SK-N-SH (cell line): ENCODE measurements at regions not wholly inside any gene's neighbourhood (a gene's known extent, or its start where the extent isn't known, plus 50 kb on each side); places are given as distances from the start of the nearest gene placed in this dataset.

ENCODE experiments used
- CTCF ChIA-PET: fragments of 300-600, 350-600 bp; formaldehyde crosslinking; extraction: SDS; loops from one replicate; lab custom pipeline; 2021; lab: Yijun Ruan, JAX
- POLR2A ChIA-PET: fragments of 350-600 bp; sonication (Branson Sonifier 250); formaldehyde crosslinking; extraction: SDS; loops from one replicate; lab custom pipeline; 2020; ENCODE audit warnings: antibody characterized with exemption, inconsistent platforms; lab: Yijun Ruan, JAX
- DNase-seq: peaks from one replicate; pipeline ENCODE4 v3.0.0; 2012
- H2AFZ ChIP-seq: fragments of 200-600 bp; sonication (generic); 2 replicates; pipeline ENCODE4 v1.8.1; 2016; ENCODE audit warnings: antibody characterized with exemption, mild to moderate bottlenecking, low read depth
- H3F3A ChIP-seq: fragments of 200-600 bp; sonication (generic); replicated peaks from 2 replicates; pipeline ENCODE3; 2016; ENCODE audit warnings: antibody characterized with exemption, mild to moderate bottlenecking; ENCODE audit not compliant: insufficient read depth
- H3K27ac ChIP-seq, 2 experiments: fragments of 200-500 bp in 1 of 2; fragments of 200-600 bp in 1 of 2; sonication (Bioruptor generic) in 1 of 2; sonication (generic), shearing (Covaris generic) in 1 of 2; 2 replicates each; pipeline versions ENCODE4 v1.5.1 to v1.6.1; 2014 to 2016; ENCODE audit warnings: low read depth in 2 of 2, inconsistent platforms in 1 of 2, low read length in 1 of 2, mild to moderate bottlenecking in 1 of 2, mixed read lengths in 1 of 2
- H3K27me3 ChIP-seq: fragments of 200-600 bp; sonication (generic), shearing (Covaris generic); 2 replicates; pipeline ENCODE4 v1.6.1; 2016; ENCODE audit warnings: mixed run types; ENCODE audit not compliant: insufficient read depth
- H3K36me3 ChIP-seq, 2 experiments: fragments of 200-500 bp in 1 of 2; fragments of 200-600 bp in 1 of 2; sonication (Bioruptor generic) in 1 of 2; sonication (generic) in 1 of 2; replicated peaks in 1 of 2; 2 replicates each; pipeline versions ENCODE3 to v1.5.1; 2014 to 2016; ENCODE audit warnings: low read length in 1 of 2, mild to moderate bottlenecking in 1 of 2; ENCODE audit not compliant: insufficient read depth in 2 of 2, control insufficient read depth in 1 of 2
- H3K4me1 ChIP-seq, 2 experiments: fragments of 200-500 bp in 1 of 2; fragments of 200-600 bp in 1 of 2; sonication (Bioruptor generic) in 1 of 2; sonication (generic), shearing (Covaris generic) in 1 of 2; 2 replicates each; pipeline versions ENCODE4 v1.5.1 to v1.6.1; 2014 to 2016; ENCODE audit warnings: low read depth in 1 of 2, low read length in 1 of 2, mixed run types in 1 of 2; ENCODE audit not compliant: insufficient read depth in 2 of 2, control insufficient read depth in 1 of 2
- H3K4me2 ChIP-seq: fragments of 200-600 bp; sonication (generic), shearing (Covaris generic); 2 replicates; pipeline ENCODE4 v1.6.1; 2017; ENCODE audit warnings: mixed run types
- H3K4me3 ChIP-seq, 2 experiments: fragments of 200-500 bp in 1 of 2; fragments of 200-600 bp in 1 of 2; sonication (Bioruptor generic) in 1 of 2; sonication (generic), shearing (Covaris generic) in 1 of 2; 2 replicates each; pipeline versions ENCODE4 v1.5.1 to v1.8.1; 2014 to 2016; ENCODE audit warnings: low read depth in 2 of 2, inconsistent platforms in 1 of 2, low read length in 1 of 2, mild to moderate bottlenecking in 1 of 2, mixed read lengths in 1 of 2, moderate library complexity in 1 of 2
- H3K79me2 ChIP-seq: fragments of 200-600 bp; sonication (generic); 2 replicates; pipeline ENCODE4 v1.8.1; 2017; ENCODE audit warnings: mild to moderate bottlenecking; ENCODE audit not compliant: insufficient read depth
- H3K9ac ChIP-seq: fragments of 200-600 bp; sonication (generic); 2 replicates; pipeline ENCODE4 v1.6.1; 2017; ENCODE audit warnings: mixed run types
- H3K9me2 ChIP-seq: fragments of 200-600 bp; sonication (generic); 2 replicates; pipeline ENCODE4 v1.6.1; 2017; ENCODE audit warnings: mixed run types
- H3K9me3 ChIP-seq: fragments of 200-600 bp; sonication (generic); 2 replicates; pipeline ENCODE4 v1.6.1; 2017; ENCODE audit warnings: mixed run types, mild to moderate bottlenecking, moderate library complexity
- H4K20me1 ChIP-seq: fragments of 200-600 bp; sonication (generic); 2 replicates; pipeline ENCODE4 v1.6.1; 2017; ENCODE audit warnings: mild to moderate bottlenecking, mixed run types; ENCODE audit not compliant: insufficient read depth
- CHD2 ChIP-seq: fragments of 150-350 bp; IDR thresholded peaks from 2 replicates; pipeline ENCODE4 v1.6.1; 2018; ENCODE audit warnings: low read length; ENCODE audit not compliant: partially characterized antibody
- EP300 ChIP-seq, 2 experiments: IDR thresholded peaks; 2 replicates each; pipeline versions ENCODE4 v1.4.0 to v1.6.1; 2012; ENCODE audit warnings: borderline replicate concordance in 1 of 2, low read depth in 1 of 2, low read length in 1 of 2
- EZH2phosphoT487 ChIP-seq: fragments of 200-600 bp; sonication (generic); IDR thresholded peaks from 2 replicates; pipeline ENCODE4 v1.6.1; 2017; ENCODE audit warnings: low read depth, mixed run types, mild to moderate bottlenecking, antibody characterized with exemption, moderate library complexity, borderline replicate concordance
- FOXJ3 ChIP-seq: sonication (generic); formaldehyde crosslinking; IDR thresholded peaks from 2 replicates; pipeline ENCODE4 v1.5.1; 2020; ENCODE audit warnings: mild to moderate bottlenecking, missing genetic modification reagents
- GATA2 ChIP-seq: sonication (generic); formaldehyde crosslinking; IDR thresholded peaks from 2 replicates; pipeline ENCODE4 v1.5.0; 2020; ENCODE audit warnings: mild to moderate bottlenecking, missing genetic modification reagents
- MXI1 ChIP-seq: IDR thresholded peaks from 2 replicates; pipeline ENCODE4 v1.6.1; 2012; ENCODE audit warnings: mild to moderate bottlenecking, low read depth, low read length, improper control_type of control experiment
- NFIC ChIP-seq: IDR thresholded peaks from 2 replicates; pipeline ENCODE4 v1.4.0; 2012; ENCODE audit warnings: borderline replicate concordance
- RFX5 ChIP-seq: IDR thresholded peaks from 2 replicates; pipeline ENCODE4 v1.6.1; 2012; ENCODE audit warnings: mild to moderate bottlenecking, improper control_type of control experiment, low read length
- RXRA ChIP-seq: IDR thresholded peaks from 2 replicates; pipeline ENCODE4 v1.4.0; 2012; ENCODE audit warnings: low read depth, mild to moderate bottlenecking, borderline replicate concordance
- SIN3A ChIP-seq: IDR thresholded peaks from 2 replicates; pipeline ENCODE4 v1.6.1; 2012; ENCODE audit warnings: low read depth, mild to moderate bottlenecking, low read length, moderate library complexity, borderline replicate concordance
- WGBS: methylation state at CpG from one replicate; pipeline ENCODE4 v1.1.6; 2017; ENCODE audit warnings: low lambda C conversion rate; 5-methylcytosine and 5-hydroxymethylcytosine counted together
- TF ChIP-seq, protein P1 (sequence below): IDR thresholded peaks from 2 replicates; pipeline ENCODE4 v1.4.0; 2012; ENCODE audit warnings: low read depth, borderline replicate concordance
- TF ChIP-seq, protein P2 (sequence below): IDR thresholded peaks from 2 replicates; pipeline ENCODE4 v1.6.1; 2012; ENCODE audit warnings: mild to moderate bottlenecking, low read depth, low read length, moderate library complexity

DNA sequence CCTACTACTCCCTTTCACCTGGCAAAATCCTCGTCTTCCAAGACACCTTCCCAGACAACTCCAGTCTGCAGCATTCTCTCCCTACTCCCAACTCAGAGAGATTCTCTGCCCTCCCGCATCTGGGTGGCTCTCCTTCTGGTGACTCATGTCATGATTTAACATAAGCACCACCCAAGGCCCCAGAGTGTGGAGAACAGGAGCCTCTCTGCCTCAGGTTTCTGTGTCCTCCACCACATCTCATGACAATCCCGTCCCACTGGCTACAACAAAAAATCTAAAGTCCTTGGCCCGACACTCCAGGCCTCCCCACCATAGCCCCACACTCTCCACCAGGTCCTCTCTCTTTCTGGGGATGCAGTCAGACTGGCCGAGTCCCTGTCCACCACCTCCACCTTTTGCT, 197.1 kb downstream of the BCL11A start:
- Histone ChIP-seq H3K4me1 (no peaks in the 10 kb centered on the region), H3K4me2 (no peak overlapping the region), H3K36me3 (no peaks in the 10 kb centered on the region), H3K9me3 (no peaks in the 10 kb centered on the region), H3K27ac (no peak overlapping the region), H4K20me1 (no peaks in the 10 kb centered on the region), H3K79me2 (no peaks in the 10 kb centered on the region), H3F3A (no peaks in the 10 kb centered on the region), H3K4me3 (no peak overlapping the region), H3K9ac (no peak overlapping the region), H2AFZ (no peak overlapping the region; the same call in 1 of the 2 replicates), H3K9me2 (no peaks in the 10 kb centered on the region), H3K27me3 (no peaks in the 10 kb centered on the region)
- DNase-seq = no peak
- CTCF ChIA-PET = no interaction called here
- TF ChIP-seq EZH2phosphoT487 (no peak), MXI1 (no peak), GATA2 (CRISPR knock-in tag) (no peak), CHD2 (no peak)
- WGBS = 42% methylated on average over 5 of the region's 5 CpGs
- POLR2A ChIA-PET = no interaction called here

DNA sequence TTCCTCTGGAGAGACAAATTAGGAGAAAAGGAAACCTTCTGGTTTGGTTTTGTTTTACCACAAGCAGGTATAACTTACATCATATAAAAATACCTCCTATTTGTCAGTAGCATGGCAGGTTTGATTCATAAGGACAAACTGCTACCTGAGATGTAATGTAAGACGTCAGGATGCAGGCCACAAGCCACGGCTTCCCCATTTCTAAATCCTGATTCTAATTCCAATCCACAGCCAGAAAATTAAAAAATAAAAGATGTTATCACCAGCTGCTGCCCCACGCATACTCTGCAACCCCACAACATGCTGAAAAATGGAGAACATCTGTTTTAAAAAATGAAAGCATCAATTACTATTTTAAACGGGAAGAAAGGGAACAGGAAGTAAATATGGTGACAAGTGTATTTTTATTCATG, 197.6 kb downstream of the BCL11A start:
- no peaks in the 10 kb centered on the region for H4K20me1 ChIP-seq
- WGBS = 38% methylated on average over 4 of the region's 4 CpGs
- DNase-seq = no peak

More for the DNA sequence above, 197.6 kb downstream of the BCL11A start:
- no peak for TF ChIP-seq EZH2phosphoT487
- TF ChIP-seq, protein P1, sequence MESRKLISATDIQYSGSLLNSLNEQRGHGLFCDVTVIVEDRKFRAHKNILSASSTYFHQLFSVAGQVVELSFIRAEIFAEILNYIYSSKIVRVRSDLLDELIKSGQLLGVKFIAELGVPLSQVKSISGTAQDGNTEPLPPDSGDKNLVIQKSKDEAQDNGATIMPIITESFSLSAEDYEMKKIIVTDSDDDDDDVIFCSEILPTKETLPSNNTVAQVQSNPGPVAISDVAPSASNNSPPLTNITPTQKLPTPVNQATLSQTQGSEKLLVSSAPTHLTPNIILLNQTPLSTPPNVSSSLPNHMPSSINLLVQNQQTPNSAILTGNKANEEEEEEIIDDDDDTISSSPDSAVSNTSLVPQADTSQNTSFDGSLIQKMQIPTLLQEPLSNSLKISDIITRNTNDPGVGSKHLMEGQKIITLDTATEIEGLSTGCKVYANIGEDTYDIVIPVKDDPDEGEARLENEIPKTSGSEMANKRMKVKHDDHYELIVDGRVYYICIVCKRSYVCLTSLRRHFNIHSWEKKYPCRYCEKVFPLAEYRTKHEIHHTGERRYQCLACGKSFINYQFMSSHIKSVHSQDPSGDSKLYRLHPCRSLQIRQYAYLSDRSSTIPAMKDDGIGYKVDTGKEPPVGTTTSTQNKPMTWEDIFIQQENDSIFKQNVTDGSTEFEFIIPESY = no peak
- TF ChIP-seq NFIC = no peak
- no peak for TF ChIP-seq MXI1
- no peak for TF ChIP-seq GATA2 (CRISPR knock-in tag)
- TF ChIP-seq SIN3A = no peak
- TF ChIP-seq, protein P2, sequence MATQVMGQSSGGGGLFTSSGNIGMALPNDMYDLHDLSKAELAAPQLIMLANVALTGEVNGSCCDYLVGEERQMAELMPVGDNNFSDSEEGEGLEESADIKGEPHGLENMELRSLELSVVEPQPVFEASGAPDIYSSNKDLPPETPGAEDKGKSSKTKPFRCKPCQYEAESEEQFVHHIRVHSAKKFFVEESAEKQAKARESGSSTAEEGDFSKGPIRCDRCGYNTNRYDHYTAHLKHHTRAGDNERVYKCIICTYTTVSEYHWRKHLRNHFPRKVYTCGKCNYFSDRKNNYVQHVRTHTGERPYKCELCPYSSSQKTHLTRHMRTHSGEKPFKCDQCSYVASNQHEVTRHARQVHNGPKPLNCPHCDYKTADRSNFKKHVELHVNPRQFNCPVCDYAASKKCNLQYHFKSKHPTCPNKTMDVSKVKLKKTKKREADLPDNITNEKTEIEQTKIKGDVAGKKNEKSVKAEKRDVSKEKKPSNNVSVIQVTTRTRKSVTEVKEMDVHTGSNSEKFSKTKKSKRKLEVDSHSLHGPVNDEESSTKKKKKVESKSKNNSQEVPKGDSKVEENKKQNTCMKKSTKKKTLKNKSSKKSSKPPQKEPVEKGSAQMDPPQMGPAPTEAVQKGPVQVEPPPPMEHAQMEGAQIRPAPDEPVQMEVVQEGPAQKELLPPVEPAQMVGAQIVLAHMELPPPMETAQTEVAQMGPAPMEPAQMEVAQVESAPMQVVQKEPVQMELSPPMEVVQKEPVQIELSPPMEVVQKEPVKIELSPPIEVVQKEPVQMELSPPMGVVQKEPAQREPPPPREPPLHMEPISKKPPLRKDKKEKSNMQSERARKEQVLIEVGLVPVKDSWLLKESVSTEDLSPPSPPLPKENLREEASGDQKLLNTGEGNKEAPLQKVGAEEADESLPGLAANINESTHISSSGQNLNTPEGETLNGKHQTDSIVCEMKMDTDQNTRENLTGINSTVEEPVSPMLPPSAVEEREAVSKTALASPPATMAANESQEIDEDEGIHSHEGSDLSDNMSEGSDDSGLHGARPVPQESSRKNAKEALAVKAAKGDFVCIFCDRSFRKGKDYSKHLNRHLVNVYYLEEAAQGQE = no peak
- TF ChIP-seq FOXJ3 (CRISPR knock-in tag) = no peak
- no peak for TF ChIP-seq EP300 (IDR thresholded peaks at IDR 0.05; ENCODE audit: borderline replicate concordance in 1 of 2, low read depth in 1 of 2, low read length in 1 of 2)
- no peak for TF ChIP-seq RFX5
- no peak for TF ChIP-seq RXRA
- Histone ChIP-seq H3K79me2 (no peaks in the 10 kb centered on the region), H3K27me3 (no peaks in the 10 kb centered on the region), H3K36me3 (no peaks in the 10 kb centered on the region), H3K27ac (no peak overlapping the region), H3K4me3 (no peak overlapping the region), H3K9me3 (no peaks in the 10 kb centered on the region), H3K9ac (no peak overlapping the region), H3K4me1 (no peaks in the 10 kb centered on the region), H3K4me2 (no peak overlapping the region), H3K9me2 (no peaks in the 10 kb centered on the region), H2AFZ (no peak overlapping the region; the same call in 1 of the 2 replicates), H3F3A (no peaks in the 10 kb centered on the region)
- ChIA-PET POLR2A (no interaction called here), CTCF (no interaction called here)
